H1 (cell line): ENCODE measurements at regions not wholly inside any gene's neighbourhood (a gene's known extent, or its start where the extent isn't known, plus 50 kb on each side); places are given as distances from the start of the nearest gene placed in this dataset.

ENCODE experiments used
- CTCF ChIA-PET: fragments of 300-600 bp; sonication (Branson Sonifier 250); formaldehyde crosslinking; loops from one replicate; lab custom pipeline; 2021; ENCODE audit not compliant: partially characterized antibody; lab: Charles Lee
- POLR2A ChIA-PET: fragments of 300-600 bp; sonication (Branson Sonifier 250); formaldehyde crosslinking; loops from one replicate; lab custom pipeline; 2021; ENCODE audit warnings: inconsistent platforms; ENCODE audit not compliant: partially characterized antibody; lab: Charles Lee
- DNase-seq, 2 experiments: peaks; one replicate each; pipeline versions ENCODE4 v3.0.0 to v3.0.0-alpha.2; 2010 to 2022; ENCODE audit warnings: low spot score in 2 of 2, low read depth in 1 of 2, mixed read lengths in 1 of 2
- FAIRE-seq: peaks from 2 replicates; lab custom pipeline; 2011; peaks lifted over from hg19 to GRCh38; lab: Jason Lieb, UNC
- H2AFZ ChIP-seq: 2 replicates; pipeline ENCODE4 v1.8.1; 2012; ENCODE audit warnings: low read length, inconsistent platforms
- H2AK5ac ChIP-seq: 2 replicates; pipeline ENCODE4 v1.6.1; 2013; ENCODE audit warnings: low read depth, low read length
- H2BK120ac ChIP-seq: replicated peaks from 2 replicates; pipeline ENCODE3; 2013; ENCODE audit warnings: low read depth, low read length, inconsistent platforms
- H2BK12ac ChIP-seq: 2 replicates; pipeline ENCODE4 v1.6.1; 2013; ENCODE audit warnings: low read depth, low read length
- H2BK15ac ChIP-seq: 2 replicates; pipeline ENCODE4 v1.6.1; 2013; ENCODE audit warnings: low read length
- H2BK20ac ChIP-seq: 2 replicates; pipeline ENCODE4 v1.6.1; 2013; ENCODE audit warnings: low read length
- H2BK5ac ChIP-seq: 2 replicates; pipeline ENCODE4 v1.6.1; 2013; ENCODE audit warnings: low read depth, low read length
- H3K14ac ChIP-seq: 2 replicates; pipeline ENCODE4 v1.6.1; 2013; ENCODE audit warnings: inconsistent platforms; ENCODE audit not compliant: insufficient read length
- H3K18ac ChIP-seq: 2 replicates; pipeline ENCODE4 v1.6.1; 2013; ENCODE audit warnings: low read length; ENCODE audit errors: extremely low read depth
- H3K23ac ChIP-seq: 2 replicates; pipeline ENCODE4 v1.6.1; 2013; ENCODE audit warnings: inconsistent platforms; ENCODE audit not compliant: insufficient read length
- H3K23me2 ChIP-seq: 2 replicates; pipeline ENCODE4 v1.6.1; 2013; ENCODE audit warnings: low read depth, low read length
- H3K27ac ChIP-seq: 2 replicates; pipeline ENCODE4 v1.6.1; 2011; ENCODE audit warnings: low read depth, low read length, inconsistent platforms
- H3K27me3 ChIP-seq, 4 experiments: replicated peaks in 1 of 4; 1 replicate in 1 of 4; 2 replicates in 3 of 4; pipeline versions ENCODE4 v1.6.1 to v1.8.1; 2011 to 2013; ENCODE audit warnings: low read length in 3 of 4, mild to moderate bottlenecking in 3 of 4, inconsistent platforms in 2 of 4, mixed read lengths in 2 of 4, moderate library complexity in 1 of 4; ENCODE audit not compliant: control insufficient read depth in 3 of 4, insufficient read depth in 3 of 4; ENCODE audit errors: extremely low read depth in 1 of 4
- H3K36me3 ChIP-seq, 4 experiments: 2 replicates each; pipeline versions ENCODE4 v1.6.1 to v1.8.1; 2011 to 2013; ENCODE audit warnings: mild to moderate bottlenecking in 4 of 4, low read length in 3 of 4, moderate library complexity in 2 of 4, control low read depth in 1 of 4, inconsistent platforms in 1 of 4; ENCODE audit not compliant: insufficient read depth in 4 of 4, control insufficient read depth in 2 of 4
- H3K4ac ChIP-seq: replicated peaks from 2 replicates; pipeline ENCODE3; 2013; ENCODE audit warnings: low read length, low read depth, mixed read lengths, inconsistent platforms; ENCODE audit not compliant: insufficient read length
- H3K4me1 ChIP-seq, 4 experiments: replicated peaks in 1 of 4; 1 replicate in 1 of 4; 2 replicates in 3 of 4; pipeline versions ENCODE4 v1.6.1 to v1.8.1; 2011 to 2013; ENCODE audit warnings: low read length in 3 of 4, inconsistent platforms in 2 of 4, mixed read lengths in 1 of 4; ENCODE audit not compliant: insufficient read depth in 4 of 4, control insufficient read depth in 3 of 4
- H3K4me2 ChIP-seq, 2 experiments: 2 replicates each; pipeline versions ENCODE4 v1.6.1 to v1.8.1; 2011 to 2013; ENCODE audit warnings: low read depth in 2 of 2, low read length in 2 of 2, control low read depth in 1 of 2, inconsistent platforms in 1 of 2, mild to moderate bottlenecking in 1 of 2; ENCODE audit not compliant: insufficient read depth in 1 of 2
- H3K4me3 ChIP-seq, 4 experiments: fragments of 200-600, 300-600 bp in 1 of 4; sonication (generic), shearing (Covaris generic), sonication (Bioruptor Twin) in 1 of 4; 2 replicates each; pipeline versions ENCODE4 v1.5.1 to v1.8.1; 2011 to 2016; ENCODE audit warnings: low read length in 4 of 4, low read depth in 3 of 4, control low read depth in 2 of 4, inconsistent platforms in 2 of 4, mild to moderate bottlenecking in 2 of 4, mixed read lengths in 1 of 4, moderate library complexity in 1 of 4; ENCODE audit not compliant: insufficient read depth in 2 of 4; ENCODE audit errors: extremely low read depth in 1 of 4
- H3K56ac ChIP-seq: replicated peaks from 2 replicates; pipeline ENCODE3; 2013; ENCODE audit warnings: low read depth, mild to moderate bottlenecking, mixed read lengths, low read length, inconsistent platforms; ENCODE audit not compliant: insufficient read length
- H3K79me1 ChIP-seq: 2 replicates; pipeline ENCODE4 v1.6.1; 2013; ENCODE audit warnings: low read depth, low read length, control low read depth
- H3K79me2 ChIP-seq, 2 experiments: 2 replicates each; pipeline versions ENCODE4 v1.6.1 to v1.8.1; 2012 to 2013; ENCODE audit warnings: low read length in 2 of 2, mild to moderate bottlenecking in 2 of 2, inconsistent platforms in 1 of 2; ENCODE audit not compliant: insufficient read depth in 2 of 2, control insufficient read depth in 1 of 2
- H3K9ac ChIP-seq, 4 experiments: replicated peaks in 1 of 4; 1 replicate in 1 of 4; 2 replicates in 3 of 4; pipeline versions ENCODE4 v1.6.1 to v1.8.1; 2011 to 2013; ENCODE audit warnings: low read depth in 3 of 4, low read length in 3 of 4, control low read depth in 2 of 4, mild to moderate bottlenecking in 2 of 4, moderate library complexity in 2 of 4, inconsistent platforms in 1 of 4; ENCODE audit errors: extremely low read depth in 1 of 4
- H3K9me3 ChIP-seq, 2 experiments: 2 replicates each; pipeline versions ENCODE4 v1.6.1 to v1.8.1; 2012 to 2013; ENCODE audit warnings: mild to moderate bottlenecking in 2 of 2, moderate library complexity in 2 of 2, control low read depth in 1 of 2, inconsistent platforms in 1 of 2, low read depth in 1 of 2, low read length in 1 of 2, mixed read lengths in 1 of 2; ENCODE audit not compliant: insufficient read depth in 2 of 2
- H4K20me1 ChIP-seq, 2 experiments: replicated peaks in 1 of 2; 2 replicates each; pipeline versions ENCODE3 to v1.8.1; 2011 to 2013; ENCODE audit warnings: inconsistent platforms in 2 of 2, low read length in 2 of 2, mild to moderate bottlenecking in 1 of 2; ENCODE audit not compliant: insufficient read depth in 2 of 2, control insufficient read depth in 1 of 2
- H4K5ac ChIP-seq: 2 replicates; pipeline ENCODE4 v1.6.1; 2013; ENCODE audit warnings: low read length, low read depth, mixed read lengths, inconsistent platforms; ENCODE audit not compliant: insufficient read length
- H4K8ac ChIP-seq: 2 replicates; pipeline ENCODE4 v1.8.0; 2013; ENCODE audit warnings: mild to moderate bottlenecking, moderate library complexity, low read length, inconsistent platforms; ENCODE audit not compliant: insufficient read depth; ENCODE audit errors: extremely low read depth
- H4K91ac ChIP-seq: replicated peaks from 2 replicates; pipeline ENCODE3; 2013; ENCODE audit warnings: low read length, mixed read lengths, inconsistent platforms; ENCODE audit not compliant: insufficient read length
- CBX5 ChIP-seq: fragments of 300-800, 300-1000 bp; sonication (generic); IDR thresholded peaks from 2 replicates; pipeline ENCODE4 v1.7.1; 2016; ENCODE audit warnings: antibody characterized with exemption, low read length, low read depth
- PHF8 ChIP-seq: fragments of 200-600 bp; sonication (generic); conservative IDR thresholded peaks from 2 replicates; pipeline ENCODE4 v1.7.1; 2012; ENCODE audit warnings: low read depth, mild to moderate bottlenecking, inconsistent platforms, low read length, moderate library complexity
- WGBS, 2 experiments: shearing (Covaris generic) in 1 of 2; methylation state at CpG; one replicate each; pipeline versions ENCODE4 v1.1.6 to v1.1.7; 2013 to 2015; ENCODE audit warnings: low lambda C conversion rate in 2 of 2, mixed read lengths in 2 of 2, inconsistent platforms in 1 of 2, low coverage in 1 of 2, missing lambda C conversion rate in 1 of 2; ENCODE audit not compliant: insufficient replicate concordance in 2 of 2, insufficient coverage in 1 of 2, insufficient read length in 1 of 2; ENCODE audit errors: extremely low coverage in 1 of 2, missing lambda C conversion rate in 1 of 2; 5-methylcytosine and 5-hydroxymethylcytosine counted together

DNA sequence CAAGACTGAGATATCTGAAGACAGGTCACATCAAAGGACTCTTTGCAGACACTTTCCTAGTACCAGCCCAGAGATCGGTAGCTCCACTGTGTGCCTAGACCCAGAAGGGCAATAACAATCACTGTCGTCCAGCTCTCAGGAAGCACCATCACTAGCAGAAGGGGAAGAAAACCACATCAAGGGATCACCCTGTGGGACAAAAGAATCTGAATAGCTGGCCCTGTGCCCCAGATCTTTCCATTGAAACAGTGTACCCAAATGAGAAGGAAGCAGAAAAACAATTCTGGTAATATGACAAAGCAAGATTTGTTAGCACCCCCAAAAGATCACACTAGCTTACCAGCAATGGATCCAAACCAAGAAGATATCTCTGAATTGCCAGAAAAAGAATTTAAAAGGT is 404.4 kb upstream of the NECTIN3 start:
- Histone ChIP-seq H2BK12ac (no peak overlapping the region), H2AK5ac (no peak overlapping the region), H4K20me1 (no peaks in the 10 kb centered on the region), H3K23me2 (no peaks in the 10 kb centered on the region), H2BK5ac (no peak overlapping the region), H2BK15ac (no peak overlapping the region), H3K56ac (no peak overlapping the region), H3K4me3 (no peak overlapping the region), H2BK120ac (no peak overlapping the region), H3K79me2 (no peaks in the 10 kb centered on the region), H3K27me3 (no peaks in the 10 kb centered on the region), H3K23ac (no peak overlapping the region), H3K18ac (no peak overlapping the region), H4K5ac (no peak overlapping the region), H3K27ac (no peak overlapping the region), H3K4me2 (no peak overlapping the region), H2AFZ (0 out of 2 replicates have a peak overlapping the region, but pooled peaks have one; percentile 32), H2BK20ac (no peak overlapping the region), H3K36me3 (no peaks in the 10 kb centered on the region; a peak in 1 of 8 replicates), H3K4ac (no peak overlapping the region), H3K9ac (no peak overlapping the region), H3K14ac (no peak overlapping the region), H4K8ac (no peak overlapping the region), H3K79me1 (no peaks in the 10 kb centered on the region), H3K4me1 (no peaks in the 10 kb centered on the region), H4K91ac (no peak overlapping the region), H3K9me3 (peaks cover 22 to 33% of the 10 kb centered on the region in 2 experiments)
- DNase-seq (no peak), FAIRE-seq (no peak)
- no peak for TF ChIP-seq PHF8
- TF ChIP-seq CBX5, result no peak
- CTCF ChIA-PET, result interaction anchor here (0.9 to 1.1 kb wide), 2 partner anchors 19 to 1135 kb away, joined by 3 read pairs; no protein-coding TSS in a partner anchor
- WGBS, 2 experiments, result 81% methylated on average over 2 of the region's 2 CpGs; no CpG with 5 or more reads in 1 of the 2 experiments
- POLR2A ChIA-PET, result no interaction called here
